SK-N-MC (cell line): ENCODE measurements at regions not wholly inside any gene's neighbourhood (a gene's known extent, or its start where the extent isn't known, plus 50 kb on each side); places are given as distances from the start of the nearest gene placed in this dataset.

Experiments
- EZH2 ChIP-seq: fragments of 200-600 bp; sonication (generic); IDR thresholded peaks from one replicate; pipeline ENCODE4 v1.6.1; 2017; ENCODE audit warnings: antibody characterized with exemption
- POLR2AphosphoS5 ChIP-seq: IDR thresholded peaks from 2 replicates; pipeline ENCODE4 v1.6.1; 2012; ENCODE audit warnings: mild to moderate bottlenecking, low read depth, low read length, borderline replicate concordance

GRCh38 chr10:35881320-35881719 lies 239.2 kb upstream of the FZD8 start:
- TF ChIP-seq EZH2 (no peak), POLR2AphosphoS5 (no peak)
